22Rv1 (cell line): ENCODE measurements at regions not wholly inside any gene's neighbourhood (a gene's known extent, or its start where the extent isn't known, plus 50 kb on each side); places are given as distances from the start of the nearest gene placed in this dataset.

Experiments used
- ZFX ChIP-seq: fragments of 450-650 bp; IDR thresholded peaks from 2 replicates; pipeline ENCODE4 v1.6.1; 2017; ENCODE audit warnings: antibody characterized with exemption, borderline replicate concordance
- TF ChIP-seq, protein P1 (sequence below): fragments of 450-650 bp; IDR thresholded peaks from 2 replicates; pipeline ENCODE4 v1.5.1; 2017; ENCODE audit warnings: mild to moderate bottlenecking

DNA sequence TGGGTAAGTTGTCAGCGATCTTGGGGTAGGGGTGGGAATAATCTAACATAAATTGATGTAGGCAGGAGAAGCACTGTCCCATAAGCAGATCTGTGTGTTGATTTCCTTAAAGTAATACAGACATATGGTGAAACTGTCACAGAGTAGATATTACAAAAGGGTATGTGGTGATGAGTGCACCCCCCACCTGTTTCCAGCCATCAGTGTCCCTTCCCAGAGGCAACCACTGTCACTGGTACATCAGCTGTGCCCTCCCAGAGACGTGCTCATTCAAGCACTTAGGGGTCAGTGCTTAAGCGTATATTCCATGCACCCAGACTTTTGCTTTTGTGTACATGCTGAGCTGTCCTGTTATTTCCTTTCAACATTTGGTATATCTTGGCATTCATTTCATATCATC, 94.3 kb upstream of the PITX1 start:
- TF ChIP-seq, protein P1, sequence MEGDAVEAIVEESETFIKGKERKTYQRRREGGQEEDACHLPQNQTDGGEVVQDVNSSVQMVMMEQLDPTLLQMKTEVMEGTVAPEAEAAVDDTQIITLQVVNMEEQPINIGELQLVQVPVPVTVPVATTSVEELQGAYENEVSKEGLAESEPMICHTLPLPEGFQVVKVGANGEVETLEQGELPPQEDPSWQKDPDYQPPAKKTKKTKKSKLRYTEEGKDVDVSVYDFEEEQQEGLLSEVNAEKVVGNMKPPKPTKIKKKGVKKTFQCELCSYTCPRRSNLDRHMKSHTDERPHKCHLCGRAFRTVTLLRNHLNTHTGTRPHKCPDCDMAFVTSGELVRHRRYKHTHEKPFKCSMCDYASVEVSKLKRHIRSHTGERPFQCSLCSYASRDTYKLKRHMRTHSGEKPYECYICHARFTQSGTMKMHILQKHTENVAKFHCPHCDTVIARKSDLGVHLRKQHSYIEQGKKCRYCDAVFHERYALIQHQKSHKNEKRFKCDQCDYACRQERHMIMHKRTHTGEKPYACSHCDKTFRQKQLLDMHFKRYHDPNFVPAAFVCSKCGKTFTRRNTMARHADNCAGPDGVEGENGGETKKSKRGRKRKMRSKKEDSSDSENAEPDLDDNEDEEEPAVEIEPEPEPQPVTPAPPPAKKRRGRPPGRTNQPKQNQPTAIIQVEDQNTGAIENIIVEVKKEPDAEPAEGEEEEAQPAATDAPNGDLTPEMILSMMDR, result no peak
- no peak for TF ChIP-seq ZFX
